ENCODE measurements at regions not wholly inside any gene's neighbourhood (a gene's known extent, or its start where the extent isn't known, plus 50 kb on each side); places are given as distances from the start of the nearest gene placed in this dataset.

GRCh38 chr2:15767679-15768078 lies 172.7 kb upstream of the MYCN start:
- TF ChIP-seq, protein P1, sequence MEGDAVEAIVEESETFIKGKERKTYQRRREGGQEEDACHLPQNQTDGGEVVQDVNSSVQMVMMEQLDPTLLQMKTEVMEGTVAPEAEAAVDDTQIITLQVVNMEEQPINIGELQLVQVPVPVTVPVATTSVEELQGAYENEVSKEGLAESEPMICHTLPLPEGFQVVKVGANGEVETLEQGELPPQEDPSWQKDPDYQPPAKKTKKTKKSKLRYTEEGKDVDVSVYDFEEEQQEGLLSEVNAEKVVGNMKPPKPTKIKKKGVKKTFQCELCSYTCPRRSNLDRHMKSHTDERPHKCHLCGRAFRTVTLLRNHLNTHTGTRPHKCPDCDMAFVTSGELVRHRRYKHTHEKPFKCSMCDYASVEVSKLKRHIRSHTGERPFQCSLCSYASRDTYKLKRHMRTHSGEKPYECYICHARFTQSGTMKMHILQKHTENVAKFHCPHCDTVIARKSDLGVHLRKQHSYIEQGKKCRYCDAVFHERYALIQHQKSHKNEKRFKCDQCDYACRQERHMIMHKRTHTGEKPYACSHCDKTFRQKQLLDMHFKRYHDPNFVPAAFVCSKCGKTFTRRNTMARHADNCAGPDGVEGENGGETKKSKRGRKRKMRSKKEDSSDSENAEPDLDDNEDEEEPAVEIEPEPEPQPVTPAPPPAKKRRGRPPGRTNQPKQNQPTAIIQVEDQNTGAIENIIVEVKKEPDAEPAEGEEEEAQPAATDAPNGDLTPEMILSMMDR (IDR thresholded peaks at IDR 0.05): no peak
- no peak for TF ChIP-seq ZFX (IDR thresholded peaks at IDR 0.05; ENCODE audit: borderline replicate concordance)

Measured in 22Rv1 (cell line).